RWPE1 (cell line): ENCODE measurements at regions not wholly inside any gene's neighbourhood (a gene's known extent, or its start where the extent isn't known, plus 50 kb on each side); places are given as distances from the start of the nearest gene placed in this dataset.

ENCODE experiments used
- CTCF ChIA-PET: fragments of 350-600 bp; sonication (Branson Sonifier 250); formaldehyde crosslinking; extraction: SDS; loops from one replicate; lab custom pipeline; 2021; lab: Yijun Ruan, JAX
- POLR2A ChIA-PET: fragments of 400-600 bp; formaldehyde crosslinking; extraction: SDS; loops from one replicate; lab custom pipeline; 2020; ENCODE audit warnings: antibody characterized with exemption; ENCODE audit not compliant: low non-redundant PET; lab: Yijun Ruan, JAX
- DNase-seq: peaks from one replicate; pipeline ENCODE4 v3.0.0; 2012; ENCODE audit warnings: low spot score
- H3K27ac ChIP-seq: fragments of 450-650 bp; 2 replicates; pipeline ENCODE4 v1.5.1; 2017
- CTCF ChIP-seq: fragments of 450-650 bp; conservative IDR thresholded peaks from 2 replicates; pipeline ENCODE4 v1.5.1; 2017; ENCODE audit warnings: low read depth, mild to moderate bottlenecking

DNA sequence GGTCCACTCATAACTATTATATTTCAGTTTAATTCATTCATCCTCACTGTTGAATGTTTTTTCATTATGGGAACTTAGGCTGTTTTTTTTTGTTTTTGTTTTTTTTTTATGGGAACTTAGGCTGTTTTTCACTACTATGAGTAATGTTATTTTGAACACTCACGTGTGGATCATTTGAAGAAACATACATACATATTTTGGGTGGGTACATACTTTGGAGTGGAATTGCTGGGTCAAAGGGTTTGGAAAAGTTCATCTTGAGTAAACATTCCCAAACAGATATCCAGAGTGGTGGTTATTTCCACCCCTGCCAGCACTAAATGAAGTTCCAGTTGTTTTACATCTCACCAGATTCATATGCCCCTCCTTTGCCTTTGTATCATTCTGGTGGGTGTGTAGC, 584.4 kb downstream of the PSAT1 start:
- no peak for DNase-seq
- POLR2A ChIA-PET, result no interaction called here
- CTCF ChIA-PET, result no interaction called here
- TF ChIP-seq CTCF, result no peak
- no peak overlapping the region for H3K27ac ChIP-seq

DNA sequence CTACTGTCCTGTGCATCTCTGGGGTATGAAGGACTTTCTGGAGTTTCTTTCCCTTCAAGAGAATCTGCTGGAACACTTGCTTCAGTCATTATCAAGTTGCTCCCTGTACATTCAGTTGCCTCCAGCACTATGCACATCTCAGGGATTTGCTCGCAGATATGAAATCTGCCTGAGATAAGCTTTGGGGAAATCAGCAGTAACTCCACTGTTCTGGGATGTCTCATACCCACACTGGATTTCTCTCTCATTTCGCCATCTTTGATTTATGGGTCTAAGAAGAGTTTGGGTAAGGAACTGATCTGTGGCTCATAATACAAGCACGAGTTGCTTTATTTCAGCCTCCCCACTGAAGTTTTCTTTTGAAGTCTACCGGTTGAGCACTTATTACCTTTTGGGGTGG, 585.6 kb downstream of the PSAT1 start:
- POLR2A ChIA-PET, result no interaction called here
- DNase-seq, result no peak
- CTCF ChIA-PET, result interaction anchor here (1.1 kb wide), 1 partner anchor 11 kb away, joined by 5 read pairs; no protein-coding TSS in a partner anchor
- no peak overlapping the region for H3K27ac ChIP-seq
- no peak for TF ChIP-seq CTCF

GRCh38 chr9:78884611-78885150, 587.8 kb downstream of the PSAT1 start:
- no peak overlapping the region for H3K27ac ChIP-seq
- CTCF ChIA-PET, result no interaction called here
- no peak for TF ChIP-seq CTCF
- POLR2A ChIA-PET, result no interaction called here
- no peak for DNase-seq

DNA sequence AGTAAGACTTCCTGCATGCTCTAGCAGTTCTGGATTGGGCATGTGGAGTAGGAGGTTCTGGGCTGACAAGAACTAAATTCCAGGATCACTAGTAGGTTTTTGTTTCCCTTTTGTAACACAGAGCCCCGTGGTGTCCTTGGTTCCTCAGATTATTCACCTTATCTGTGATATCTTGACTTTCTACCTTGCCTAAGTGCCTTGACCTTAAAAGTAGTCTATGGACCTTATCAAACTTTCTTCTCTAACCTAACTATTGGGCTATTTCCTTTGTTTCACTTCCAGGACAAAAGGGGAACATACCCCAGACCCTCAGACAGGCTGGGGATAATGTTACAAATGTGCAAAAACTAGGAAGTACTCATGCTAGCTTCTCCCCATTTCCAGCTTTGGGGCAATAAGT, 595.3 kb downstream of the PSAT1 start:
- TF ChIP-seq CTCF, result no peak
- no peak overlapping the region for H3K27ac ChIP-seq
- POLR2A ChIA-PET, result no interaction called here
- DNase-seq, result no peak
- CTCF ChIA-PET, result interaction anchor here (0.6 kb wide), 1 partner anchor 608 kb away, joined by 3 read pairs; no protein-coding TSS in a partner anchor

GRCh38 chr9:78892769-78893168, 595.8 kb downstream of the PSAT1 start:
- ChIA-PET POLR2A (no interaction called here), CTCF (interaction anchor here (0.6 kb wide), 1 partner anchor 608 kb away, joined by 3 read pairs; no protein-coding TSS in a partner anchor)
- TF ChIP-seq CTCF, result no peak
- no peak for DNase-seq
- no peak overlapping the region for H3K27ac ChIP-seq

DNA sequence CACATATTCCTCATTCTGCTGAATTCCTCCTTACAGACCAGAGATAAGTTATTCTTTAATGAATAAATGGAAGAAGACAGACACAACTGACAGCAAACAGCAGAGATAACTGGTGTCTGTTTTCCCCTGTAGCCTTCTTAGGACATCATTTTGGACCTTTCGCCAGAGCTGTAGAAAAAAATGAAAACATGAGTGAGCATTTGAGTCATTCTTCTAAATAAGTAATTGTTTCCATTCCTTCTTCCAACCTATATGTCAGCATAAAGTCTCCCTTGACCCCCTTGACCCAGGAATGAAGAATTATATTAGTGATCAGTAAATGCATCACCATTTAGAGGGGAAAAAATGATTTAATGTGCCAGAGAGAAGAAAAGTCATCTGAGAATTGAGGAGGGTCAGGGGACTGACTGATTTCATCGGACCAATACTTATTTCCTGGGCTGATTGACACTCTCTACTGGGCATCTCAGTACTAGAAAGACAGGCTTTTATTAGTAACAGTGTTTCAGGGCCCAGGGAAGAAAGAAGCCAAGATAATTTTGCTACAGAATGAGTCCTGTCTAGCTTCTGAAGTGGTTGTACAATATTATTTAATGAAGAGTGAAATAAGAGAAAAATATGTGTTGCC, 597.0 kb downstream of the PSAT1 start:
- no peak for DNase-seq
- no peak overlapping the region for H3K27ac ChIP-seq
- POLR2A ChIA-PET, result no interaction called here
- TF ChIP-seq CTCF, result no peak
- CTCF ChIA-PET, result no interaction called here
